Epidermal melanocyte (primary cell): ENCODE measurements at regions not wholly inside any gene's neighbourhood (a gene's known extent, or its start where the extent isn't known, plus 50 kb on each side); places are given as distances from the start of the nearest gene placed in this dataset.
"Not testable (repeated sequence)": the region's sequence is repeated elsewhere in the genome, so short reads cannot be mapped to it uniquely, and the experiment has no call there.

ENCODE experiments used
- DNase-seq: peaks from one replicate; pipeline ENCODE4 v3.0.0; 2011; ENCODE audit warnings: low spot score; ENCODE audit not compliant: insufficient read length

DNA sequence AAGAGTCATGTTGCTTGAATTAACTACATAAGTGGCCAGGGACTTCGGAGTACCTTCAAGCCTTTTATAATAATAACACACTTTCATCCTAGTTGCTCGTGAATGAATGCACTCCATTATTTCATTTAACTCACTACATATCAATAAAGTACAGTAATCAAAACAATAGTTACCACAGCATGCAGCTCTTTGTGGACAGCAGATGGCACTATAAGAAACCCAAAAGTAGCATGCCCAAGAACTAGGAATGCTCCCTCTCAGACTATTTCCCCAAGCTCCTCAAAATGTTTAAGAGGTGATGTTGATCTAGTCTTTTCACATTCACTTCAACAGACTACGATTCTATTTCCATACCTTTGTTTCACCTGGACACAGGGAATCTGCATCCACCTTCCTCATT lies 500.8 kb upstream of the DIAPH2 start:
- no peak for DNase-seq

DNA sequence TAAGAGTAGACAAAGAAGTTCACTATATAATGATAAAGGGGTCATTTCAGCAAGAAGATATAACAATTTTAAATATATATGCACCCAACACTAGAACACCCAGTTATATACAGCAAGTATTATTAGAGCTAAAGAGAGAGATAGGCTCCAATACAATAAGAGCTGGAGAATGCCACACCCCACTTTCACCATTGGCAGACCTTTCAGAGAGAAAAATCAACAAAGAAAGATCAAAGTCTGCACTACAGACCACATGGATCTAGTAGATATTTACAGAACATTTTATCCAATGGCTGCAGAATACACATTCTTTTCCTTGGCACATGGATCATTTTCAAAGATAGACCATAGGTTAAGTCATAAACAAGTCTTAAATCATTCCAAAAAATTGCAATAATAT lies 479.7 kb upstream of the DIAPH2 start:
- DNase-seq = no peak

DNA sequence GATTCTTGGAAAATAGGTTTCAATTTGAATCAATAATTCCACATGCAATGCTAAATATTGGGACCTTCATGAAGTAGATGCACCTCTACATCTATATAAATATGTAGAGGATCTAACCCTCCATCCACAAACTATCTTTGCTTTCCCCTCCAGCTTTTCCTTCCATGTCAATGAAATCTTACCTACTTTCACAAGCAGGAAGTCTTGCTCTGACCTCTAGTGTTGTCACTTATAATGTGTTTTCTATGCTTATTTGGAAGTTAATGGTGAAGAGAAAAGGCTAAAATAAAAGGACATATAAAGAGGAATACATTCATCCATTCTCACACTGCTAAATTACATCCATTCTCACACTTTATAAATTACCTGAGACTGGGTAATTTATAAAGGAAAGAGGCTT lies 472.7 kb upstream of the DIAPH2 start:
- DNase-seq = no peak

DNA sequence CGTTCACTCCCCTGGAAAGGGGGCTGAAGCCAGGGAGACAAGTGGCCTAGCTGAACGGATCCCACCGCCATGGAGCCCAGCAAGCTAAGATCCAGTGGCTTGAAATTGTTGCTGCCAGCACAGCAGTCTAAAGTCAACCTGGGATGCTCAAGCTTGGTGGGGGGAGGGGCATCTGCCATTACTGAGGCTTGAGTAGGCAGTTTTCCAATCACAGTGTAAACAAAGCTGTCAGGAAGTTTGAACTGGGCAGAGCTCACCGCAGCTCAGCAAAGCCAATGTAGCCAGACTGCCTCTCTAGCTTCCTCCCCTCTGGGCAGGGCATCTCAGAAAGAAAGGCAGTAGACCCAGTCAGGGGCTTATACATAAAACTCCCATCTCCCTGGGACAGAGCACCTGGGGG lies 470.0 kb upstream of the DIAPH2 start:
- DNase-seq = not testable (repeated sequence)

DNA sequence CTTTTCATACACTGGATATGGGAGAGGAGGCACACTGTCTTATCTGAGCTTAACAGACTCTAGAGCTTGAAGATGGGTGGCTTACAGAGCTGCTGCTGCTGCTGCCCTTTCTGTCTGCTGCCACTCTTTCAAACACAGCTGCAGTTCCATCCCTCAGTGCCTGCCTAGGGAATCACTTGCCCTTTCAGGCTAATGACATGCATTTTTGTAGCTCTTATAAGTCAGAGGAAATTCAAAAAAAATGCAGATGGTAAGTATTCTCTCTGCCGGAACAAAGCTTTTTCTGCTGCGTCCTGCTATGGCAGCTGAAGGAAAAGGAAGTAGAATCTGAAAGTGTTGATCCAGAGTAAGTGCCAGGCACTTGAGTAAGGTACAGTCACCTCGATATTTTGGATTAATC lies 460.4 kb upstream of the DIAPH2 start:
- DNase-seq = no peak

DNA sequence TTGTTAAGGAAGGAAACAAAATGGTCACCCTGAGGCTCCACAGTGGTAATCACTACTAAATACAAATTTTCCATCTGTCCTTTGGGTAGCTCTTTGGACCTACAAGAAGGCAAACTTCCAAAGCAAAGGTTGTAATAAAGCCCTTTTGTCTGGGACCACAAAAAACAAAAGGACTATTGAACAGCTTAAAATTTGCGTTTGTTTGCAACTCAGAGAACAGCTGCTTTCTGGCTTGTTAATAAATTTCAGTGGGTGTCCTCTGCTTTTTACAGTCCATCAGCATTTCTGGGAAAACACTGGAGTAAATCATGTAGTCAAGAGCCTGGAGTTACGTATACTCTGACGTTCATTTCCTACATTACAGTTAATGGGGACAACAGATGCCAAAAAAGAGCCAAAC lies 439.7 kb upstream of the DIAPH2 start:
- peak; percentile 13 for DNase-seq

DNA sequence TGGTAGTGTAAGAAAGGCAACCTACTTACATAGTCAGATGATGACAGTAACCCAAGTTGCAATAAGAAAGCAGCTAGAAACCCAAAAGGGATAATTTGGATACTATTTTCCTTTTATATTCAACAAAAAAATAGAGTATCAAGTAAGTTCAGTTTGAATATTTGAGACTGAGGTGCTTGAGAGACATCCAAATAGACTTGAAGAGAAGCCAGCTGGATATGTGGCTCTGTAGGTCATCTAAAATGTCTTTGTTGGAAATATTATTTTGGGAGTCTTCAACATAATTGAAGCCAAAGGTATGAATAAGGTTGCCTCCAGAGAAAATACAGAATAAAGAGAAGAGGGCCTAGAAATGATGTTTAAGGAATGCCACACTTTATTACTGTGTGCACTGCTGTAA lies 438.2 kb upstream of the DIAPH2 start:
- no peak for DNase-seq
